ENCODE measurements at regions not wholly inside any gene's neighbourhood (a gene's known extent, or its start where the extent isn't known, plus 50 kb on each side); places are given as distances from the start of the nearest gene placed in this dataset.

DNA sequence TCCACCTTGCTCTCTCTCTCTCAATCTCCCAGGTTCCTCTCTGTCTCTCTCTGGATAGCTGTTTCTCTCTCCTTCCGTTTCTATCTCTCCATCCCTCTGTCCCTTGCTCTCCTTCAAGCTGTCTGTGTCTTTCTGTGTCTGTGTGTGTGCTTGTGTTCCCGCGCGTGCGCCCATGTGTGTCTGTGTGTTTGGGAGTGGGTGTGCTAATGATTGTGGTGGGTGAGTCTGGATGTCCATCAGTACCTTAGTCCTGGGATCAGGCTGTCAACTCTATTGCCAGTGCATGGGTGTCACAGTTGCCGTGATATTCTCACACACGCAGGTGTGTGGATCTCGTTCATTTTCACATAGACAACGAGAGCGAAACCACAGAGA is 1380.6 kb upstream of the DEFB115 start:
- TF ChIP-seq, protein P1, sequence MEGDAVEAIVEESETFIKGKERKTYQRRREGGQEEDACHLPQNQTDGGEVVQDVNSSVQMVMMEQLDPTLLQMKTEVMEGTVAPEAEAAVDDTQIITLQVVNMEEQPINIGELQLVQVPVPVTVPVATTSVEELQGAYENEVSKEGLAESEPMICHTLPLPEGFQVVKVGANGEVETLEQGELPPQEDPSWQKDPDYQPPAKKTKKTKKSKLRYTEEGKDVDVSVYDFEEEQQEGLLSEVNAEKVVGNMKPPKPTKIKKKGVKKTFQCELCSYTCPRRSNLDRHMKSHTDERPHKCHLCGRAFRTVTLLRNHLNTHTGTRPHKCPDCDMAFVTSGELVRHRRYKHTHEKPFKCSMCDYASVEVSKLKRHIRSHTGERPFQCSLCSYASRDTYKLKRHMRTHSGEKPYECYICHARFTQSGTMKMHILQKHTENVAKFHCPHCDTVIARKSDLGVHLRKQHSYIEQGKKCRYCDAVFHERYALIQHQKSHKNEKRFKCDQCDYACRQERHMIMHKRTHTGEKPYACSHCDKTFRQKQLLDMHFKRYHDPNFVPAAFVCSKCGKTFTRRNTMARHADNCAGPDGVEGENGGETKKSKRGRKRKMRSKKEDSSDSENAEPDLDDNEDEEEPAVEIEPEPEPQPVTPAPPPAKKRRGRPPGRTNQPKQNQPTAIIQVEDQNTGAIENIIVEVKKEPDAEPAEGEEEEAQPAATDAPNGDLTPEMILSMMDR (IDR thresholded peaks at IDR 0.05) = no peak
- TF ChIP-seq POLR2AphosphoS5 (IDR thresholded peaks at IDR 0.05) (no peak), EP300 (IDR thresholded peaks at IDR 0.05) (no peak)
